Gastroesophageal sphincter (tissue), 4 donors: ENCODE measurements at regions not wholly inside any gene's neighbourhood (a gene's known extent, or its start where the extent isn't known, plus 50 kb on each side); places are given as distances from the start of the nearest gene placed in this dataset.

Experiments used
- ATAC-seq: fragments of 150-250 bp; one replicate; pipeline ENCODE4 v1.9.1; 2016; ENCODE audit warnings: mild to moderate bottlenecking, moderate library complexity
- H3K27ac ChIP-seq, 4 donors: fragments of 200-600 bp; sonication (generic) in 3 of 4; 1 replicate in 3 of 4; 2 replicates in 1 of 4; pipeline ENCODE4 v1.5.1; 2016 to 2019
- H3K27me3 ChIP-seq: fragments of 200-600 bp; sonication (generic); one replicate; pipeline ENCODE4 v1.5.1; 2019
- H3K36me3 ChIP-seq, 2 donors: fragments of 200-600 bp; sonication (generic); one replicate each; pipeline ENCODE4 v1.5.1; 2019; ENCODE audit warnings: control low read depth in 1 of 2
- H3K4me1 ChIP-seq, 3 donors: fragments of 200-600 bp; sonication (generic); 1 replicate in 2 of 3; 2 replicates in 1 of 3; pipeline ENCODE4 v1.5.1; 2016 to 2019; ENCODE audit warnings: control low read depth in 2 of 3
- H3K4me3 ChIP-seq, 2 donors: fragments of 200-600 bp; sonication (generic); one replicate each; pipeline ENCODE4 v1.5.1; 2019; ENCODE audit warnings: mild to moderate bottlenecking in 1 of 2, moderate library complexity in 1 of 2
- H3K9me3 ChIP-seq, 3 donors: fragments of 200-600 bp; sonication (generic); one replicate each; pipeline ENCODE4 v1.5.1; 2017 to 2019; ENCODE audit warnings: control low read depth in 2 of 3
- CTCF ChIP-seq, 4 experiments: fragments of 200-600 bp in 2 of 4; fragments of 450-650 bp in 2 of 4; sonication (generic) in 1 of 4; IDR thresholded peaks; one replicate each; pipeline ENCODE4 v1.5.1; 2017 to 2019; ENCODE audit warnings: antibody characterized with exemption in 4 of 4, mild to moderate bottlenecking in 2 of 4, moderate library complexity in 2 of 4
- EP300 ChIP-seq: sonication (generic); formaldehyde crosslinking; IDR thresholded peaks from one replicate; pipeline ENCODE4 v1.6.1; 2017; ENCODE audit warnings: antibody characterized with exemption, mild to moderate bottlenecking
- POLR2A ChIP-seq, 2 donors: fragments of 450-650 bp; IDR thresholded peaks; one replicate each; pipeline ENCODE4 v1.6.1; 2017; ENCODE audit warnings: antibody characterized with exemption in 2 of 2, mild to moderate bottlenecking in 2 of 2, moderate library complexity in 1 of 2
- POLR2AphosphoS5 ChIP-seq: sonication (generic); formaldehyde crosslinking; IDR thresholded peaks from one replicate; pipeline ENCODE4 v1.6.1; 2017; ENCODE audit warnings: antibody characterized with exemption
- WGBS, 2 donors: methylation state at CpG; one replicate each; pipeline ENCODE4 v1.1.5; 2018; ENCODE audit warnings: low coverage in 1 of 2; 5-methylcytosine and 5-hydroxymethylcytosine counted together

GRCh38 chr4:20302336-20302735 is 50.6 kb downstream of the SLIT2 start:
- H3K4me3 ChIP-seq = no peak overlapping the region
- no peaks in the 10 kb centered on the region for H3K27me3 ChIP-seq
- peaks cover 0 to 17% (median 0%) of the 10 kb centered on the region in 3 donors for H3K4me1 ChIP-seq
- no peaks in the 10 kb centered on the region for H3K36me3 ChIP-seq
- WGBS, 2 donors = 85 to 91% methylated on average over 1 to 2 of the region's 2 CpGs
- H3K9me3 ChIP-seq = no peaks in the 10 kb centered on the region
- TF ChIP-seq POLR2AphosphoS5 (no peak), POLR2A (IDR thresholded peaks at IDR 0.05) (no peak), EP300 (no peak), CTCF (IDR thresholded peaks at IDR 0.05) (no peak)
- ATAC-seq = no peak
- no peak overlapping the region for H3K27ac ChIP-seq

- H3K4me3 ChIP-seq = no peak overlapping the region
- WGBS, 2 donors = 41 to 51% methylated on average over 2 of the region's 2 CpGs
- TF ChIP-seq POLR2A (IDR thresholded peaks at IDR 0.05) (no peak), CTCF (IDR thresholded peaks at IDR 0.05) (peak; percentile 6 to 36 (median 30))
- H3K27me3 ChIP-seq = no peaks in the 10 kb centered on the region
- H3K27ac ChIP-seq = no peak overlapping the region
- no peaks in the 10 kb centered on the region for H3K9me3 ChIP-seq
- no peaks in the 10 kb centered on the region for H3K36me3 ChIP-seq
- ATAC-seq = no peak
- H3K4me1 ChIP-seq = no peaks in the 10 kb centered on the region
Measured at GRCh38 chr4:20305976-20306375, 54.3 kb downstream of the SLIT2 start.

- Histone ChIP-seq H3K27me3 (no peaks in the 10 kb centered on the region), H3K4me1 (peaks cover 0 to 16% (median 0%) of the 10 kb centered on the region in 3 donors), H3K27ac (no peak overlapping the region), H3K4me3 (no peak overlapping the region), H3K9me3 (no peaks in the 10 kb centered on the region), H3K36me3 (no peaks in the 10 kb centered on the region)
- no peak for TF ChIP-seq CTCF (IDR thresholded peaks at IDR 0.05)
- no peak for TF ChIP-seq POLR2A (IDR thresholded peaks at IDR 0.05)
- no peak for TF ChIP-seq EP300
- TF ChIP-seq POLR2AphosphoS5 = no peak
- ATAC-seq = no peak
- WGBS, 2 donors = 82 to 88% methylated on average over 2 of the region's 2 CpGs
Measured at GRCh38 chr4:20311856-20312255, 60.2 kb downstream of the SLIT2 start.

GRCh38 chr4:20313237-20314030 is 61.7 kb downstream of the SLIT2 start:
- WGBS, 2 donors = 42 to 73% methylated on average over 3 to 12 of the region's 12 CpGs
- H3K27me3 ChIP-seq = no peaks in the 10 kb centered on the region
- H3K4me1 ChIP-seq = peaks cover 0 to 32% (median 9%) of the 10 kb centered on the region in 3 donors
- no peaks in the 10 kb centered on the region for H3K9me3 ChIP-seq
- H3K4me3 ChIP-seq = no peak overlapping the region
- TF ChIP-seq EP300 = no peak
- TF ChIP-seq POLR2AphosphoS5 = no peak
- no peak for TF ChIP-seq POLR2A (IDR thresholded peaks at IDR 0.05)
- TF ChIP-seq CTCF (IDR thresholded peaks at IDR 0.05) = no peak
- no peak overlapping the region for H3K27ac ChIP-seq
- peak; percentile 19 for ATAC-seq
- no peaks in the 10 kb centered on the region for H3K36me3 ChIP-seq

- Histone ChIP-seq H3K4me1 (peaks cover 0 to 57% (median 11%) of the 10 kb centered on the region in 3 donors), H3K27me3 (no peaks in the 10 kb centered on the region), H3K9me3 (no peaks in the 10 kb centered on the region), H3K36me3 (no peaks in the 10 kb centered on the region), H3K27ac (peak overlapping the region in 2 of 4 donors; percentile 8 to 9), H3K4me3 (no peak overlapping the region)
- TF ChIP-seq CTCF (IDR thresholded peaks at IDR 0.05) = no peak
- TF ChIP-seq POLR2AphosphoS5 = no peak
- TF ChIP-seq POLR2A (IDR thresholded peaks at IDR 0.05) = no peak
- TF ChIP-seq EP300 = no peak
- 9 to 46% methylated on average over 2 of the region's 2 CpGs for WGBS, 2 donors
- no peak for ATAC-seq
Measured at GRCh38 chr4:20317424-20317985, 65.8 kb downstream of the SLIT2 start.
